HG02840 (cell line): ENCODE measurements at regions not wholly inside any gene's neighbourhood (a gene's known extent, or its start where the extent isn't known, plus 50 kb on each side); places are given as distances from the start of the nearest gene placed in this dataset.

Experiments
- ATAC-seq: cut with Tn5 transposase; IDR thresholded peaks from one replicate; pipeline ENCODE4 v1.9.1; 2021; ENCODE audit warnings: mild to moderate bottlenecking, moderate library complexity, moderate number of reproducible peaks; ENCODE audit not compliant: unreplicated experiment, low FRiP score

- ATAC-seq, result no peak
Observed at GRCh38 chr3:124391774-124392173, 338.5 kb upstream of the UMPS start.

GRCh38 chr3:124393340-124393739 lies 336.9 kb upstream of the UMPS start:
- no peak for ATAC-seq

DNA sequence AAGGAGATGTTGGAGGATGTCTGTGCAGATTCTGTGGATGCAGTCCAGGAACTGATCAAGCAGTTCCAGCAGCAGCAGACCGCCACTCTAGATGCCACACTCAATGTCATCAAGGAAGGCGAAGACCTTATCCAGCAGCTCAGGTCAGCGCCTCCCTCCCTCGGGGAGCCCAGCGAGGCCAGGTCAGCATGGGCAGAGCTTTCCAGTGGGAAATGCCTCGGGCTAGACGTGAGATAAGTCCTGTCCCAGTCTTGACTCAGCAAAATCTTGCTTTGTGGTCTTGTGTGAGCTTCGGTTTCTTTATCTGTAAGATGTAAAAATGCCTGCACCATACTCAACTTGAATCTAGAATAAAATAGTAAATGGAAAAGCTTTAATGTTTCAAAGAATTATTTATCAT lies 335.1 kb upstream of the UMPS start:
- no peak for ATAC-seq

DNA sequence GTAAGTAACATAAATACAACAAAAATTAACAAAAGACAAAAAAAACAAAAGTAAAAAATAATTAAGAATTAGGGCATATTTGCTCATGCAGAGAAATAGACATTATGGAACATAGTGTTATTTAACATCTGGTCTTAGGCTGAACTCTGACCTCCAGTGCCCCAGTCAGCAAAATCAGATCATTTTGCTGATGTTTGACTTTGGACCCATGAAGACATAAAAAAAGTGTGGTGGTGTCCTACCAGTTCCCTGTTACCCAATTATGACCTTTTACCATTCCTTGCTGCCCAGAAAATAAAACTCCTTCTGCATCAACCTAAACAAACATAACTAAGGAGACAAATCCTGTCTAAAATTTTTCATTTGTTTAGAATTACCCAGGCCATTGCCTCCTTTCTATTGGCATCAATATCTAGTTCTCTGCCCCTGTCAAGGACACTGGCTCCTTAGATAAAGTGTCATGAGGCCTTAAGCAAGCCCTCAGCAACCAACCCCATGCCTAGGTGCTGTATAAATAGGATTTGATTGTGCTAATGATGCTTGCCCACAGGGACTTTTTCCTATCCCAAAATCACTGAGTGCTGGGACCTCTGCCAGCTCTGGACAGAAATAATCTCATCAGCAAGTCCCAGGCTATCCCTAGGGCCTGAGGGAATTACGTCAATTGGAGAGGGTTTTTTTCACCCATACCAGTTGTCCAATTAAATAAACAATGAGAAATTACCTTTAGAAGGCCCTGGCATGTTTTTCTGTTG lies 334.5 kb upstream of the UMPS start:
- ATAC-seq, result no peak

- ATAC-seq, result no peak
Observed at GRCh38 chr3:124396339-124396950, 333.8 kb upstream of the UMPS start.

GRCh38 chr3:124397088-124397487 lies 333.2 kb upstream of the UMPS start:
- no peak for ATAC-seq

- ATAC-seq, result no peak
Observed at GRCh38 chr3:124398594-124398993, 331.7 kb upstream of the UMPS start.

DNA sequence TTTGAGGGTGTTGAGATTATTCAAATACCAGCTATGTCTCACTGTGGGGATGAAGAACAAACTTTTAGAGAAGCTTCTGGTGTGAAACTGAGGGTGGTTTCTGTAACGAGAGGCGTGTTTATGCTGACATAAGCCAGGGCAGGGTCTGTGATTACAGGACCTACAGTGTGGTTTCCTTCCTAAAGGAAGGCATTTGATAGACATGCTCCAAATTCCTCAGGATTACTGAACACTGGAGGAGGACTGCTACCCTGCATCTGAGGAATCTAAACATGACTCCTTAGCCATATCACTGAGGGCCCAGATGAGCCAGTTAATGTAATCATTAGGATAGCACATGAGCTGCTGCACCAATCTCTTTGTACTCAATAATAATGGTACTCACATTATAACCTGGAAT lies 328.4 kb upstream of the UMPS start:
- ATAC-seq, result no peak

DNA sequence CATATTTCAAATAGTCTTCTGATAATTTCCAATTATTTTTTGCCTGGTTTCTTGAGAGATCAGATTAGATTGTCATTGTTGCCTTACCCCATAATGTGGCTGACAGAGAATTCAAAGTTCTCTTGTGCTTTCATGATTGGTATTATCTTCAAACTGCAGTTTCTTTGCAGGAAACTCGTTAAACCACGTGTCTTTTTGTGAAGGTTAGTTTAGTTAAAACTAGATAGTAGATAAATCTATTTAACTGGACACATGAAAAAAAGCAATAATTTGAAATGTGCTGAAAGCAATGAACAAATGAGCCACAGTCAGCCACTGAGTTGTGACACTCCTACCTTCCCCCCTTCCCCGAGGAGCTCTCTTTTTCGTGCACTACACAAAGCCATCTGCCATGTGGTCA lies 327.5 kb upstream of the UMPS start:
- no peak for ATAC-seq

DNA sequence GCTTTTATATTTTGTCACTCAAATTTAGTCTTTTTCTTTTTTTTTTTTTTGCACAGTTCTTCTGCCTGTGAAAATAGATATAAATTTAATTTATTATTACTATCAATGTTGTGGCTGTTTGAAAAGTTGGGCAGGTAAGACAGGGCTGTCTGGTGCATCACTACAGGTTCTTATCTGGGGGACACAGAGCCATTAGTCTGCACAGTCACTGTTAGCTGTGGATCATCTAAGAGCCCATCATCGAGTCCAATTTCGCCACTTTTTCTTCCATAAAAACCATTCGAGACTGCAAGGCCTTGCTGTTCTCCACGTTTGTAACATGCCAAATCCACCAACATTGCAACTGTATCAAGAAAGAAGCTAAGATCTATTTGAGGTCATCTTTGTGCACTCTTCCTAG lies 325.6 kb upstream of the UMPS start:
- no peak for ATAC-seq

- ATAC-seq, result no peak
Observed at GRCh38 chr3:124407260-124407659, 323.0 kb upstream of the UMPS start.

DNA sequence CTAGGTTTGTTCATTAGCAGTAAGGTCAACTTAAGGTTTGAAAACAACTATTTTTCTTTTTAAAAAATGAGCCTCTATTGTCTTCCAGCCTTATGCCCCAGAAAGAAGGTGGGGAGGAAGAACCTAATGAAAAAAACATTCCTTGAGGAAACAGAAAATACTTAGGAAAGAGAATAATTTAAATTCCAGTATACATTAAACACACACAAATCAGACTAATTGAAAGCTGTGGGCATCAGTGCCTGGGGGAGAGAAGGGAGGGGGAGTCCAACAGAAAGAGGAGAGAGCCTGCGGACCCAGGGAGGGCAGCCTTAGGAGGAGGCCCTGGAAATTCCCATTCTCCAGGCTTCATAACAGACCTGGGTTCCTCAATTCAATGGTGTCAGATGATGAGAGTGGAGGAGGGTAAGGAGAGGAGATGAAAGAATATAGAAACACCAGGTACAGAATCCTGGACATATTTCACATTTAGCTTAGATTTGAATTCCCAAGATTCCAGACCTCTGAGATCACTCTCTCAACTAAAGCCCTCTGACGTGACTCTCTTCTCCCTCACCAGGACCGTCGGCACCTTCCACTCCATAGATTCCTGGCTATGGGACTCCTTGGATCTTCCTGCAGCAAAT lies 320.5 kb upstream of the UMPS start:
- ATAC-seq, result no peak

- ATAC-seq, result no peak
Observed at GRCh38 chr3:124410471-124410870, 319.8 kb upstream of the UMPS start.

- ATAC-seq, result no peak
Observed at GRCh38 chr3:124411728-124412127, 318.5 kb upstream of the UMPS start.

- ATAC-seq, result no peak
Observed at GRCh38 chr3:124412644-124413043, 317.6 kb upstream of the UMPS start.

DNA sequence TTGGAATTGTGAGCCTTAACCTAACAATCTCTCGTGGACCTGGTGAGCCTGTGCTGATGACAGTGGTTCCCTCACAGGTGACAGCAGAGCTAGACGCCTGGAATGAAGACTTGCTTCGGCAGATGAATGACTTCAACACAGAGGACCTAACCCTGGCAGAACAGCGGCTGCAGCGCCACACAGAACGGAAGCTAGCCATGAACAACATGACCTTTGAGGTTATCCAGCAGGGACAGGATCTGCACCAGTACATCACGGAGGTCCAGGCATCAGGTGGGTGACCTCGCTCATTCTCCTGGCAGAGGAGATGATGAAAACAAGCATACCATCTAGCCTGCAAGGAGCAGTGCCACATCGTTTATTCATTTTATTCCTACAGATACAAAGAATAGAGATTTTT lies 316.9 kb upstream of the UMPS start:
- no peak for ATAC-seq

DNA sequence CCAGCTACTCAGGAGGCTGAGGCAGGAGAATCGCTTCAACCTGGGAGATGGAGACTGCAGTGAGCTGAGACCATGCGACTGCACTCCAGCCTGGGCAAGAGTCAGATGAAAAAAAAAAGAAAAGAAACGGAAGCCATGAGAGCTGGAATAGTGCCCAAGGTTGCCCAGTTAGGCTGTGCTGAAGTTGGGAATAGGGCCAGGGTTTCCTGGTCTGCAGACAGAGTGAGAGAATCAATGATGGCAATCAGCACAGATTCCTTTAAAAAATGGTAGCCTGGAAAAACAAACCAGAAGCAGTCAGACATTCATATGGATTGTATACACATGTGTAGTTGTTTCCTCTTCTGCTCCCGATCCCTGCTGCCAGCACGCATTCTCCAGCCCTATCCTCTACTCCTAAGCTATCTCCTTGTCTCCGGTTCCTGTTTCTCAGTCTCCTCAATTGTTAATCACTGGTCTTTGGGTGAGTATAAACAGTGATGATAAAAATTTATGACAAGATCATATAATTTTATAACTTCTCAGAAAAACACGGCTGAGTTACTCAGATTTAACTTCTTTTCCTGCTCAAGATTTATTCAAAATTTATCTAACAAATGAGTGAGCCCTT lies 316.2 kb upstream of the UMPS start:
- no peak for ATAC-seq

- no peak for ATAC-seq
Observed at GRCh38 chr3:124415446-124415960, 314.7 kb upstream of the UMPS start.

GRCh38 chr3:124419303-124419702 lies 310.9 kb upstream of the UMPS start:
- no peak for ATAC-seq

GRCh38 chr3:124420392-124420791 lies 309.9 kb upstream of the UMPS start:
- no peak for ATAC-seq

GRCh38 chr3:124422805-124423204 lies 307.4 kb upstream of the UMPS start:
- ATAC-seq, result no peak
